A673 (cell line): ENCODE measurements at regions not wholly inside any gene's neighbourhood (a gene's known extent, or its start where the extent isn't known, plus 50 kb on each side); places are given as distances from the start of the nearest gene placed in this dataset.

Experiments used
- BruUV-seq: library from RNA; stranded (reverse); fragments of 400-500 nt; replicated peaks from 2 replicates; lab custom pipeline; 2021; lab: Mats Ljungman, UMichigan
- CTCF ChIA-PET: fragments of 300-600 bp; sonication (Branson Sonifier 250); formaldehyde crosslinking; loops from one replicate; lab custom pipeline; 2022; ENCODE audit warnings: antibody characterized with exemption; lab: Charles Lee
- POLR2A ChIA-PET: fragments of 300-600 bp; sonication (Branson Sonifier 250); formaldehyde crosslinking; loops from one replicate; lab custom pipeline; 2022; ENCODE audit warnings: antibody characterized with exemption; ENCODE audit not compliant: low non-redundant PET; lab: Charles Lee
- DNase-seq: peaks from one replicate; pipeline ENCODE4 v3.0.0-alpha.2; 2015; ENCODE audit warnings: low spot score
- H3K27ac ChIP-seq: fragments of 200-600 bp; sonication (generic); 2 replicates; pipeline ENCODE4 v1.5.1; 2016; ENCODE audit warnings: mixed run types, low read depth, mild to moderate bottlenecking, mixed read lengths, antibody characterized with exemption, low read length; ENCODE audit not compliant: poor library complexity, severe bottlenecking
- H3K27me3 ChIP-seq: fragments of 200-600 bp; sonication (generic); replicated peaks from 2 replicates; pipeline ENCODE4 v1.6.1; 2017; ENCODE audit warnings: mixed run types, low read depth, mild to moderate bottlenecking, mixed read lengths, antibody characterized with exemption, low read length; ENCODE audit not compliant: insufficient read depth, poor library complexity
- H3K36me3 ChIP-seq: fragments of 200-600 bp; sonication (generic); 2 replicates; pipeline ENCODE4 v1.6.1; 2016; ENCODE audit warnings: mixed run types, mild to moderate bottlenecking, mixed read lengths, antibody characterized with exemption, low read length; ENCODE audit not compliant: insufficient read depth, poor library complexity, severe bottlenecking
- H3K4me1 ChIP-seq: fragments of 200-600 bp; sonication (generic); 2 replicates; pipeline ENCODE4 v1.6.1; 2017; ENCODE audit warnings: mixed run types, mild to moderate bottlenecking, mixed read lengths, antibody characterized with exemption, low read length; ENCODE audit not compliant: insufficient read depth, poor library complexity, severe bottlenecking
- H3K4me3 ChIP-seq: fragments of 200-600 bp; sonication (generic); 2 replicates; pipeline ENCODE4 v1.5.1; 2016; ENCODE audit warnings: low read depth, mixed run types, mild to moderate bottlenecking, mixed read lengths, low read length; ENCODE audit not compliant: poor library complexity, severe bottlenecking
- H3K9me3 ChIP-seq: fragments of 200-600 bp; sonication (generic); 2 replicates; pipeline ENCODE4 v1.6.1; 2016; ENCODE audit warnings: mixed run types, low read depth, mild to moderate bottlenecking, mixed read lengths, antibody characterized with exemption, low read length; ENCODE audit not compliant: poor library complexity, severe bottlenecking
- EZH2 ChIP-seq: fragments of 200-600 bp; sonication (generic); IDR thresholded peaks from 2 replicates; pipeline ENCODE4 v1.6.1; 2017; ENCODE audit warnings: borderline replicate concordance, low read depth, mild to moderate bottlenecking, mixed read lengths, antibody characterized with exemption, low read length; ENCODE audit not compliant: poor library complexity, severe bottlenecking
- intact Hi-C: fragments of 100-400 bp; cut with micrococcal nuclease; formaldehyde crosslinking; loops from one replicate; pipeline ENCODE4 v1.10.0; 2022; ENCODE audit not compliant: unreplicated experiment
- TF ChIP-seq, protein P1 (sequence below): fragments of 300-800, 200-600 bp; sonication (generic); conservative IDR thresholded peaks from 2 replicates; pipeline ENCODE4 v1.5.1; 2017; ENCODE audit warnings: low read depth, mild to moderate bottlenecking, antibody characterized with exemption, low read length, moderate library complexity, mixed read lengths

DNA sequence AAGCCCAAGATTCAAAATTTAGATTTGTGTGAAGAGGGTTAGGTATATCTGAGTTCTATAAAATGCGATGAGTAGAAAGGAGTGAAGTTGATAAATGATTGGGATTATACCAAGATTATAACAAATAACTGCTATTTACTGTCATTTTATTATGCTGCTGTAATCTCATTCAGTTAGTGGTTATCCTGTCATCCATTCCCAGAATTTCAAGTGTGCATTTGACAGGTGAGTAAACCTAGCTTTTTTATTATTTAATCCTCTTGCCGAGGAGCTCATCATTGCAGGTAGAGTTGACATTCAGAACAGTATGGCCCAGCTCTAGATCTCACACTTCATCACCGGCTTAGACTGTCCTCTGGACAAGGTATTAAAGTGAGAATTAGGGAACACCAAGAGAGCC lies 1146.2 kb downstream of the CDH11 start:
- Histone ChIP-seq H3K36me3 (no peaks in the 10 kb centered on the region), H3K27ac (no peak overlapping the region), H3K4me1 (peaks cover 11% of the 10 kb centered on the region), H3K9me3 (no peaks in the 10 kb centered on the region), H3K4me3 (no peak overlapping the region), H3K27me3 (no peaks in the 10 kb centered on the region)
- ChIA-PET CTCF (no interaction called here), POLR2A (no interaction called here)
- TF ChIP-seq EZH2, result no peak
- TF ChIP-seq, protein P1, sequence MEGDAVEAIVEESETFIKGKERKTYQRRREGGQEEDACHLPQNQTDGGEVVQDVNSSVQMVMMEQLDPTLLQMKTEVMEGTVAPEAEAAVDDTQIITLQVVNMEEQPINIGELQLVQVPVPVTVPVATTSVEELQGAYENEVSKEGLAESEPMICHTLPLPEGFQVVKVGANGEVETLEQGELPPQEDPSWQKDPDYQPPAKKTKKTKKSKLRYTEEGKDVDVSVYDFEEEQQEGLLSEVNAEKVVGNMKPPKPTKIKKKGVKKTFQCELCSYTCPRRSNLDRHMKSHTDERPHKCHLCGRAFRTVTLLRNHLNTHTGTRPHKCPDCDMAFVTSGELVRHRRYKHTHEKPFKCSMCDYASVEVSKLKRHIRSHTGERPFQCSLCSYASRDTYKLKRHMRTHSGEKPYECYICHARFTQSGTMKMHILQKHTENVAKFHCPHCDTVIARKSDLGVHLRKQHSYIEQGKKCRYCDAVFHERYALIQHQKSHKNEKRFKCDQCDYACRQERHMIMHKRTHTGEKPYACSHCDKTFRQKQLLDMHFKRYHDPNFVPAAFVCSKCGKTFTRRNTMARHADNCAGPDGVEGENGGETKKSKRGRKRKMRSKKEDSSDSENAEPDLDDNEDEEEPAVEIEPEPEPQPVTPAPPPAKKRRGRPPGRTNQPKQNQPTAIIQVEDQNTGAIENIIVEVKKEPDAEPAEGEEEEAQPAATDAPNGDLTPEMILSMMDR, result no peak
- no TSS peak for BruUV-seq
- no peak for DNase-seq
- intact Hi-C loops, result no loop called here

DNA sequence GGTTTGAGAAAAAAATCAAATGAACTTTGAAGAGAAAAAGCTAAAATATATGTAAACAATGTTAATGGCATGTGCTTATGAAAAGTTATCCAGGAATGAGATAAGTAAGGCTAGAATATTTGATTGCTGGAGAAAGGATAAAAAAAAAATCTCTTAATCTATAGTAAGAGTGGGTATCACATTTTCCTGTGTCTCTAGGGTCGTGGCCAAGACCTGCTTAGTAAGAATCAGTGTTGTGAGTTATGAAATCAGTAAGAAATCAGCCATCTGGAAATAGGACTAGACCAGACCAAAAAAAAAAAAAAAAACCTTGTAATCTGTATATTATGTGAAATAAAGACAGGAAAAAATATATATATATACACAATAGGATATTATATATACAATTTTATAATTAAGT lies 1153.9 kb downstream of the CDH11 start:
- Histone ChIP-seq H3K27ac (no peak overlapping the region), H3K27me3 (no peaks in the 10 kb centered on the region), H3K9me3 (no peaks in the 10 kb centered on the region), H3K36me3 (no peaks in the 10 kb centered on the region), H3K4me3 (no peak overlapping the region), H3K4me1 (no peaks in the 10 kb centered on the region)
- no peak for DNase-seq
- CTCF ChIA-PET, result no interaction called here
- intact Hi-C loops, result no loop called here
- POLR2A ChIA-PET, result no interaction called here
- no TSS peak for BruUV-seq
- TF ChIP-seq EZH2, result no peak
- TF ChIP-seq, protein P1, result no peak

DNA sequence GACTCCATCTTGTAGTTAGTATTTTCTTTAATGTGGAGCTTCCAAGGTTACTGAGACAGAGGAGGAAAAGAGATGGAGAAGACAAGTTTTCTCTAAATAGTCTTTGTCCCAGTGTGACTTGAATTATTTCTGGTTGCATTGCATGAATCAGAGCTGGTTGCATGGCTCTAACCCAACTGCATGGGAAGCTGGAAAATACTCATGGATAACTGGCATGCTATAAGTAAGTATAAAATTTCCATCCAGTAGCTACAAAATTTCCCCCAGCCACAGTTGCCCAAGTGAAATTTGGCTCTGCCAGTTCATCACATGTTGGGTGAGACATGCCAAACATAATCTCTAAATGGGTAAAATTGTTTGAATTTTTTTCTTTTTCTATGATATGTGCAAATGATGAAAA lies 1161.5 kb downstream of the CDH11 start:
- BruUV-seq, result no TSS peak
- ChIA-PET POLR2A (no interaction called here), CTCF (no interaction called here)
- H3K36me3 ChIP-seq, result no peaks in the 10 kb centered on the region
- peaks cover 7% of the 10 kb centered on the region for H3K4me1 ChIP-seq
- no peaks in the 10 kb centered on the region for H3K9me3 ChIP-seq
- no peaks in the 10 kb centered on the region for H3K27me3 ChIP-seq
- DNase-seq, result no peak
- no peak overlapping the region for H3K27ac ChIP-seq
- no peak overlapping the region for H3K4me3 ChIP-seq
- intact Hi-C loops, result no loop called here
- TF ChIP-seq, protein P1, result no peak
- TF ChIP-seq EZH2, result no peak
